ENCODE measurements at regions not wholly inside any gene's neighbourhood (a gene's known extent, or its start where the extent isn't known, plus 50 kb on each side); places are given as distances from the start of the nearest gene placed in this dataset.

DNA sequence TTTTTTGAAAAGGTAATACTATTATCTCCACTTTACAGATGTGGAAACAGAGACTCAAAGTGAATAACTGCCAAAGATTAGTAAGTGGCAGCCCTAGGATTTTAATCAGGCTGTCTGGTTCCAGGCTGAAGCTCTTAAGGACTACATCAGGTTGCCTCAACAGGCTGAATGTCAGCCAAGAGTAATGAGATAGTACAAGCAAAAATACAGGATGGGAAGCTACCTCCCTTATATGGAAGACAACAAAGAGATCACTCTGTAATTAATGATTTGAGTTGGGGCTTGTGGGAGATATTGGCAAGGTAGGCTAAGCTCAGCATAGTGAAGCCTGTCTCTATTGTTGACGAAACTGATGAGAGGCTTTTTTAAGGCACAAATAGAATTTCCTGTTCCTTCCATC lies 323.1 kb downstream of the KCNJ3 start:
- Mint-ChIP-seq H3K4me3 (no peak overlapping the region), H3K27me3 (ENCODE audit: insufficient read depth) (no peaks in the 10 kb centered on the region), H3K36me3 (ENCODE audit: low read depth) (no peaks in the 10 kb centered on the region), H3K9me3 (no peaks in the 10 kb centered on the region), H3K27ac (no peak overlapping the region), H3K4me1 (peaks cover 2% of the 10 kb centered on the region)
- DNase-seq: no peak
- no peak overlapping the region for H3K27ac ChIP-seq (ENCODE audit: low read depth, low read length)
- H3K36me3 ChIP-seq (ENCODE audit: control insufficient read depth, insufficient read depth, low read length): no peaks in the 10 kb centered on the region
- H3K4me1 ChIP-seq (ENCODE audit: control insufficient read depth, insufficient read depth, low read length): peaks cover 4% of the 10 kb centered on the region
- H3K9ac ChIP-seq (ENCODE audit: extremely low read depth, low read length, poor library complexity, severe bottlenecking): no peak overlapping the region
- no peak overlapping the region for H3K4me3 ChIP-seq (ENCODE audit: low read length)
- TF ChIP-seq CTCF (conservative IDR thresholded peaks at IDR 0.05): no peak
- WGBS, 2 experiments (ENCODE audit: insufficient coverage in 1 of 2, insufficient read length in 1 of 2): 100% methylated on average over 1 of the region's 1 CpG
- H3K27me3 ChIP-seq (ENCODE audit: control insufficient read depth, insufficient read depth, low read length, poor library complexity, severe bottlenecking): no peaks in the 10 kb centered on the region
- H3K9me3 ChIP-seq (ENCODE audit: control insufficient read depth, low read length): no peaks in the 10 kb centered on the region

- Histone ChIP-seq H3K9ac (ENCODE audit: extremely low read depth, low read length, poor library complexity, severe bottlenecking) (no peak overlapping the region), H3K9me3 (ENCODE audit: control insufficient read depth, low read length) (no peaks in the 10 kb centered on the region), H3K4me1 (ENCODE audit: control insufficient read depth, insufficient read depth, low read length) (peaks cover 4% of the 10 kb centered on the region), H3K27me3 (ENCODE audit: control insufficient read depth, insufficient read depth, low read length, poor library complexity, severe bottlenecking) (no peaks in the 10 kb centered on the region), H3K36me3 (ENCODE audit: control insufficient read depth, insufficient read depth, low read length) (no peaks in the 10 kb centered on the region), H3K4me3 (ENCODE audit: low read length) (no peak overlapping the region), H3K27ac (ENCODE audit: low read depth, low read length) (no peak overlapping the region)
- Mint-ChIP-seq H3K27ac (no peak overlapping the region), H3K4me3 (no peak overlapping the region), H3K4me1 (peaks cover 2% of the 10 kb centered on the region), H3K36me3 (ENCODE audit: low read depth) (no peaks in the 10 kb centered on the region), H3K9me3 (no peaks in the 10 kb centered on the region), H3K27me3 (ENCODE audit: insufficient read depth) (no peaks in the 10 kb centered on the region)
- WGBS, 2 experiments (ENCODE audit: insufficient coverage in 1 of 2, insufficient read length in 1 of 2): 93% methylated on average over 1 of the region's 1 CpG; no CpG with 5 or more reads in 1 of the 2 experiments
- TF ChIP-seq CTCF (conservative IDR thresholded peaks at IDR 0.05): no peak
- no peak for DNase-seq
Observed at GRCh38 chr2:155020246-155020645, 321.8 kb downstream of the KCNJ3 start.

GRCh38 chr2:155010925-155011324 lies 312.4 kb downstream of the KCNJ3 start:
- WGBS, 2 experiments (ENCODE audit: insufficient coverage in 1 of 2, insufficient read length in 1 of 2): no CpG with 5 or more reads among the region's 2 CpGs
- Histone ChIP-seq H3K4me1 (ENCODE audit: control insufficient read depth, insufficient read depth, low read length) (no peaks in the 10 kb centered on the region), H3K27me3 (ENCODE audit: control insufficient read depth, insufficient read depth, low read length, poor library complexity, severe bottlenecking) (no peaks in the 10 kb centered on the region), H3K9me3 (ENCODE audit: control insufficient read depth, low read length) (no peaks in the 10 kb centered on the region), H3K36me3 (ENCODE audit: control insufficient read depth, insufficient read depth, low read length) (no peaks in the 10 kb centered on the region), H3K27ac (ENCODE audit: low read depth, low read length) (no peak overlapping the region), H3K9ac (ENCODE audit: extremely low read depth, low read length, poor library complexity, severe bottlenecking) (no peak overlapping the region), H3K4me3 (ENCODE audit: low read length) (peak overlapping the region; percentile 14)
- no peak for DNase-seq
- Mint-ChIP-seq H3K27me3 (ENCODE audit: insufficient read depth) (no peaks in the 10 kb centered on the region), H3K27ac (no peak overlapping the region), H3K4me3 (no peak overlapping the region), H3K9me3 (no peaks in the 10 kb centered on the region), H3K36me3 (ENCODE audit: low read depth) (no peaks in the 10 kb centered on the region), H3K4me1 (peaks cover 26% of the 10 kb centered on the region)
- TF ChIP-seq CTCF (conservative IDR thresholded peaks at IDR 0.05): no peak

Measured in endodermal cell (in vitro differentiated cells).